GM21423 (cell line): ENCODE measurements at regions not wholly inside any gene's neighbourhood (a gene's known extent, or its start where the extent isn't known, plus 50 kb on each side); places are given as distances from the start of the nearest gene placed in this dataset.
"Not testable (repeated sequence)": the region's sequence is repeated elsewhere in the genome, so short reads cannot be mapped to it uniquely, and the experiment has no call there.

Experiments
- ATAC-seq: cut with Tn5 transposase; IDR thresholded peaks from one replicate; pipeline ENCODE4 v1.9.1; 2021; ENCODE audit warnings: mild to moderate bottlenecking, moderate library complexity; ENCODE audit not compliant: unreplicated experiment

GRCh38 chr9:40909821-40910220 lies 218.7 kb downstream of the FOXD4L6 start:
- ATAC-seq = no peak

- not testable (repeated sequence) for ATAC-seq
Observed at GRCh38 chr9:40909111-40909510, 219.4 kb downstream of the FOXD4L6 start.

DNA sequence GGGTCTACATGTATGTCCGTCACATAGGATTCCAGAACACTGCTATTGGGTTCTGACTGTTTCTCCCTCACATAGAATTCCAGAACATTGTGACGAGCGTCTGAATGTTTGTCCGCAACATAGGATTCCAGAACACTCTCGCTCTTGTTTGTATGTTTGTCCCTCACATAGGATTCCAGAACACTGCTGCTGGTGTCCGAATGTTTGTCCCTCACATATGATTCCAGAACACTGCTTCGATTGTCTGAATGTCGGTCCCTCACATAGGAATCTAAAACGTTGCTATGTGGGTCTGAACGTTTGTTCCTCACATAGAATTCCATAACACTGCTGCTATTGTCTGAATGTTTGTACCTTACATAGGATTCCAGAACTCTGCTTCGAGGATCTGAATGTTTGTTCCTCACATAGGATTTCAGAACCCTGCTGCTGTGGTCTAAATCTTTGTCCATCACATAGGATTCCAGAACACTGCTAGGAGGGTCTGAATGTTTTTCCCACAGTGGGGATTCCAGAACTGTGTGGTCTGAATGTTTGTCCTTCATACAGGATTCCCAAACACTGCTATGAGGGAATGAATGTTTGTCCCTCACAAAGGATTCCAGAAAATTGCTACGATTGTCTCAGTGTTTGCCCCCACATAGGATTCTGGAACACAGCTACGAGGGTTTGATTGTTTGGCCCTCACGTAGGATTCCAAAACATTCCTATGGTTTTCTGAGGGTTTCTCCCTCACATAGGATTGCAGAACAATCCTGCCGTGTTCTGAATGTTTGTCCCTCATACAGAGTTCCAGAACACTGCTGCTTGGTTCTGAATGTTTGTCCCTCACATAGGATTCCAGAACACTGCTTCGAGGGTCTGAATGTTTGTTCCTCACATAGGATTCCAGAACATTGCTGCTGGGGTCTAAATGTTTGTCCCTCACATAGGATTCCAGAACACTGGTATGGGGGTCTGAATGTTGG lies 220.5 kb downstream of the FOXD4L6 start:
- no peak for ATAC-seq

DNA sequence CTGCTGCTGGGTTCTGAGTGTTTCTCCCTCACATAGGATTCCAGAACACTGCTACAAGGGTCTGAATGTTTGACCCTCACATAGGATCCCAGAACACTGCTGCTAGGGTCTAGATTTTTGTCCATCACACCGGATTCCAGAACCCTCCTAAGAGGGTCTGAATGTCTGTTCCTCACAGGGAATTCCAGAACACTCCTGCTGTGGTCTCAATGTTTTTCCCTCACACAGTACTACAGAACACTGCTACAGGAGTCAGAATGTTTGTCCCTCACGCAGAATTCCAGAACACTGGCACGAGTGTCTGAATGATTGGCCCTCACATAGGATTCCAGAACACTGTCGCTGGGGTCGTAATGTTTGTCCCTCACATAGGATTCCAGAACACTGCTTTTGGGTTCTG lies 221.6 kb downstream of the FOXD4L6 start:
- not testable (repeated sequence) for ATAC-seq

DNA sequence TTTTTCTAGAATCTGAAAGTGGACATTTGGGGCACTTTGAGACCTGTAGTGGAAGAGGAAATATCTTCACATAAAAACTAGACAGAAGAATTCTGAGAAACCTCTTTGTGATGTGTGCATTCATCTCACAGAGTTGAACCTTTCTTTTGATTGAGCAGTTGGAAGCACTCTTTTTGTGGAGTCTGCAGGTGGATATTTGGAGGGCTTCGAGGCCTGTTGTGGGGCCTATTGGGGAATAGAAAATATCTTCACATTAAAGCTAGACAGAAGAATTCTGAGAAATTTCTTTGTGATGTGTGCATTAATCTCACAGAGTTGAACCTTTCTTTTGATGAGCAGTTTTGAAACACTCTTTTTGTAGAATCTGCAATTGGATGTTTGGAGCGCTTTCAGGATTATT lies 236.2 kb downstream of the FOXD4L6 start:
- ATAC-seq = not testable (repeated sequence)

DNA sequence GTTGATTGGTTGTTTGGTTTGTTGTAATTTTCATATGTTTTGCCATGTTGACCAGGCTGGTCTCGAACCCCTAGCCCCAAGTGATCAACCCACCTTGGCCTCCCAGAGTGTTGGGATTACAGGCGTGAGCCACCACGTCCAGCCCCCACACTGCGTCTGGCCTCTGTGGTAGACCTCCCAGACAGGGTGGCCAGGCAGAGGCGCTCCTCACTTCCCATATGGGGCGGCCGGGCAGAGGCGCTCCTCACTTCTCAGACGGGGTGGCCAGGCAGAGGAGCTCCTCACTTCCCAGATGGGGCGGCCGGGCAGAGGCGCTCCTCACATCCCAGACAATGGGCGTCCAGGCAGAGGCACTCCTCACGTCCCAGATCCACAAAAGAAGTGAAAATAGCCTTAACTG lies 242.6 kb downstream of the FOXD4L6 start:
- ATAC-seq = not testable (repeated sequence)

- not testable (repeated sequence) for ATAC-seq
Observed at GRCh38 chr9:40884902-40885490, 243.5 kb downstream of the FOXD4L6 start.

- ATAC-seq = no peak
Observed at GRCh38 chr9:40884072-40884901, 244.2 kb downstream of the FOXD4L6 start.

DNA sequence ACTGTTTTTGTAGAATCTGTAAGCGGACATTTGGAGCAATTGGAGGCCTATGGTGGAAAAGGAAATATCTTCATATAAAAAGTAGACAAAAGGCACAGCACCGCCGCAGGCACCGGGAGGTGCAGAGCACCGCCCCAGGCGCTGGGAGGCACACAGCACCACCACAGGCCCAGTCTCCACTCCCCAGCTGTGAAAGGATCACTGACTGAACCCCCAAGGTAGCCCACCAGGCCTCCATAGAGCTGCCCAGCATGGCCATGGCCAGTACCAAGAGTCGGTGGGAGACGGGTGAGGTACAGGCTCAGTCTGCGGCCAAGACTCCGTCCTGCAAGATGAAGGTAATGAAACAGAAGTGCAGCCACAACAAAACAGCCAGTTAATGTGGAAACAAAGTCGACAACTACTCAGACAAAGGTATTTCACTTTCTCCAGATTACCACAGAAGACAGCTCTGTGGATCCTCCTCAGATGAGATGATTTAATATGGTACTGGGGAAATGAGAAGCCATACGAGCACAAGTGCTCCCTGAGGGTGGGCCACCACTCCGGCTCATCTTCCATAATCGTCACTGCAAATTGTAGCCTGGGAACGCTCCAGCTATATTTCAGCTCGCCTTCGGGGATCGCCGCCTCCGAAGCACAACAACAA lies 244.9 kb downstream of the FOXD4L6 start:
- ATAC-seq = not testable (repeated sequence)

DNA sequence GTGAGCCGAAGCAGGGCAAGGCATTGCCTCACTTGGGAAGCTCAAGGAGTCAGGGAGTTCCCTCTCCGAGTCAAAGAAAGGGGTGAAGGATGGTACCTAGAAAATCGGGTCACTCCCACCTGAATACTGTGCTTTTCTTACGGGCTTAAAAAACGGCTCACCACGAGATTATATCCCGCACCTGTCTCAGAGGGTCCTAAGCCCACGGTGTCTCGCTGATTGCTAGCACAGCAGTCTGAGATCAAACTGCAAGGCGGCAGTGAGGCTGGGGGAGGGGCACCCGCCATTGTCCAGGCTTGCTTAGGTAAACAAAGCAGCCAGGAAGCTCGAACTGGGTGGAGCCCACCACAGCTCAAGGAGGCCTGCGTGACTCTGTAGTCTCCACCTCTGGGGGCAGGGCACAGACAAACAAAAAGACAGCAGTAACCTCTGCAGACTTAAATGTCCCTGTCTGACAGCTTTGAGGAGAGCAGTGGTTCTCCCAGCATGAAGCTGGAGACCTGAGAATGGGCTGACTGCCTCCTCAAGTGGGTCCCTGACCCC lies 254.7 kb downstream of the FOXD4L6 start:
- ATAC-seq = not testable (repeated sequence)

GRCh38 chr9:40868437-40868836 lies 260.0 kb downstream of the FOXD4L6 start:
- not testable (repeated sequence) for ATAC-seq
